ENCODE measurements at regions not wholly inside any gene's neighbourhood (a gene's known extent, or its start where the extent isn't known, plus 50 kb on each side); places are given as distances from the start of the nearest gene placed in this dataset.

- Histone ChIP-seq H2AFZ (no peak overlapping the region), H3K79me2 (no peaks in the 10 kb centered on the region), H3K4me3 (ENCODE audit: low read depth, low read length) (no peak overlapping the region), H3K9ac (no peak overlapping the region), H3K27ac (no peak overlapping the region), H3K27me3 (ENCODE audit: control insufficient read depth, insufficient read depth, low read length) (no peaks in the 10 kb centered on the region), H3K4me2 (ENCODE audit: low read length) (no peak overlapping the region), H3K9me3 (ENCODE audit: control insufficient read depth, low read length) (no peaks in the 10 kb centered on the region), H3K36me3 (ENCODE audit: control insufficient read depth, insufficient read depth, low read length) (no peaks in the 10 kb centered on the region), H3K4me1 (no peaks in the 10 kb centered on the region)
- TF ChIP-seq CTCF (IDR thresholded peaks at IDR 0.05) = no peak
Observed at GRCh38 chr11:59267736-59268475, 55.2 kb upstream of the MPEG1 start.

DNA sequence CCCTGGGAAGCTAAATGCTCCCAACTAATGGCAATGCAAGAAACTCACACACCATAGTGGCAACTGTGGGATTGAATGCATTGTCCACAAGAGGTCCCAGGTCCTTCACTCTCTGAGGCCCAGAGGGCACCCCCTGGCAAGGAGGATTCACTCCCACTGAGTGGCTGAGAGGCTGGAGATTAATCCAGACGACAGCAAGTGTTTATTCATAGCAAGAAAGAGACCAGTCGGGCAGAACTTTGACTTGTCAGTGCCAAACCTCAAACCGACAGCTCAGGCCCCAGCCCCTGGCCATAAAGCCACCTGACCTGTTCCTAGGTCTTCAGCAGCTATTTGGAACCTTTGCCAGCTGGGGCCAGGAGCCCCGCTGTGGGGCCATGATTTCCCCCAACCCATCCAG lies 54.5 kb upstream of the MPEG1 start:
- Histone ChIP-seq H3K9me3 (ENCODE audit: control insufficient read depth, low read length) (no peaks in the 10 kb centered on the region), H3K4me1 (no peaks in the 10 kb centered on the region), H3K36me3 (ENCODE audit: control insufficient read depth, insufficient read depth, low read length) (no peaks in the 10 kb centered on the region), H3K9ac (no peak overlapping the region), H3K4me3 (ENCODE audit: low read depth, low read length) (no peak overlapping the region), H3K79me2 (no peaks in the 10 kb centered on the region), H2AFZ (no peak overlapping the region), H3K4me2 (ENCODE audit: low read length) (no peak overlapping the region), H3K27me3 (ENCODE audit: control insufficient read depth, insufficient read depth, low read length) (no peaks in the 10 kb centered on the region), H3K27ac (no peak overlapping the region)
- no peak for TF ChIP-seq CTCF (IDR thresholded peaks at IDR 0.05)

DNA sequence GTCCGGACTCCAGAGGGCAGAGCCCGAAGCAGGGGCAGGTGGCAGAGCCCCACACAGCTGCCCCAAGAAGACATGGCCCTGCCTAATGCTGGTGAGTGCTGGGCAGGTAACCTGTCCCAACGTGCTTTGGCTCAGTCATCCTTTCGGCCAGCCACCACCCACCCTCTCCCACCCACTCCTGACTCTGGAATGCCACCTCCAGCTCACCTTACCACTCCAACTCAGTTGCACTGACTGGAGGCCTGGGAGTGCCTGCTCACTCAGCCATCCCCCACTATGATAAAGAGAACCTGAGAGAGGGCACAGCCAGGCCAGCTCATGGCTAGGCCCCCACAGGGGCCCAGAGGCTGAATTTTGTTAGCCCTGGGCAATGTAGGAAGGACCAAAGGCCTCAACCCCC lies 53.8 kb upstream of the MPEG1 start:
- H3K4me1 ChIP-seq = no peaks in the 10 kb centered on the region
- no peak overlapping the region for H2AFZ ChIP-seq

DNA sequence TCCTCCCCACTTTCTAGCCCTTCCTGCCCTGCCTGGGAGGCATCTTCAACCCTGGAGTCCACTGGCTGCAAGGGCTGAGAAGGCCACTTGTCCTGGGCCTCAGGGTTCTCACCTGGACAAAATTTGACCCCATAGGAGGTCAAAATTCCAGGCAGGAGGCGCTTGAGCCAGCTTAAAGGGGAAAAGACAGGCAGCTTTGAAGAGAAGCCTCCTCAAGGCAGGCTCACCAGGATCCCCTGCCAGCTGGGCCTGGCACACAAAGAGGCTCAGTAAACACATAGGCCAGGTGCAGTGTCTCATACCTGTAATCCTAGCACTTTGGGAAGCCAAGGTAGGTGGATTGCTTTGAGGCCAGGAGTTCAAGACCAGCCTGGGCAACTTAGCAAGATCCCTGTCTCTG lies 53.0 kb upstream of the MPEG1 start:
- Histone ChIP-seq H3K9ac (no peak overlapping the region), H3K4me2 (ENCODE audit: low read length) (no peak overlapping the region), H2AFZ (no peak overlapping the region), H3K9me3 (ENCODE audit: control insufficient read depth, low read length) (no peaks in the 10 kb centered on the region), H3K4me3 (ENCODE audit: low read depth, low read length) (no peak overlapping the region), H3K27me3 (ENCODE audit: control insufficient read depth, insufficient read depth, low read length) (no peaks in the 10 kb centered on the region), H3K4me1 (no peaks in the 10 kb centered on the region), H3K79me2 (no peaks in the 10 kb centered on the region), H3K36me3 (ENCODE audit: control insufficient read depth, insufficient read depth, low read length) (no peaks in the 10 kb centered on the region), H3K27ac (no peak overlapping the region)
- no peak for TF ChIP-seq CTCF (IDR thresholded peaks at IDR 0.05)

More for the DNA sequence above, 53.8 kb upstream of the MPEG1 start:
- Histone ChIP-seq H3K9me3 (ENCODE audit: control insufficient read depth, low read length) (no peaks in the 10 kb centered on the region), H3K79me2 (no peaks in the 10 kb centered on the region), H3K9ac (no peak overlapping the region), H3K27ac (no peak overlapping the region), H3K4me3 (ENCODE audit: low read depth, low read length) (no peak overlapping the region), H3K27me3 (ENCODE audit: control insufficient read depth, insufficient read depth, low read length) (no peaks in the 10 kb centered on the region), H3K4me2 (ENCODE audit: low read length) (no peak overlapping the region), H3K36me3 (ENCODE audit: control insufficient read depth, insufficient read depth, low read length) (no peaks in the 10 kb centered on the region)
- no peak for TF ChIP-seq CTCF (IDR thresholded peaks at IDR 0.05)

DNA sequence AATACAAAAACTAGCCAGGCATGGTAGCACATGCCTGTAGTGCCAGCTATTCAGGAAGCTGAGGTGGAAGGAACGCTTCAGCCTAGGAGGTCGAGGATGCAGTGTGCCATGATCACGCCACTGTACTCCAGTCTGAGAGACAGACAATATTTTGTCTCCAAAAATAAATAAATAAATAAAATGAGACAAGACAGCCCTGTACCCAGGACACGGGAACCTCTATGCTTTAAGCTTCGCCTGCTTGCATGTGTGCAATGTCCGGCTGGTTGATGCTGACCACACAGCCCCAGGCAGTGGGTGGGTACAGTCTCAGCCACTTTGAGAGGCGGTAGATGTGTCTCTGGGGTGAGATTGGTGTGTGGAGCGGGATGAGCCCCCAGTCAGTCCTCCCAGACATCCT lies 52.0 kb upstream of the MPEG1 start:
- no peak overlapping the region for H3K4me3 ChIP-seq (ENCODE audit: low read depth, low read length)
- no peak overlapping the region for H3K27ac ChIP-seq
- H3K9me3 ChIP-seq (ENCODE audit: control insufficient read depth, low read length) = no peaks in the 10 kb centered on the region
- no peaks in the 10 kb centered on the region for H3K27me3 ChIP-seq (ENCODE audit: control insufficient read depth, insufficient read depth, low read length)
- no peak for TF ChIP-seq CTCF (IDR thresholded peaks at IDR 0.05)
- H3K79me2 ChIP-seq = no peaks in the 10 kb centered on the region
- H3K4me2 ChIP-seq (ENCODE audit: low read length) = no peak overlapping the region
- no peaks in the 10 kb centered on the region for H3K4me1 ChIP-seq
- H3K9ac ChIP-seq = no peak overlapping the region
- H3K36me3 ChIP-seq (ENCODE audit: control insufficient read depth, insufficient read depth, low read length) = no peaks in the 10 kb centered on the region
- no peak overlapping the region for H2AFZ ChIP-seq
